ENCODE measurements at regions not wholly inside any gene's neighbourhood (a gene's known extent, or its start where the extent isn't known, plus 50 kb on each side); places are given as distances from the start of the nearest gene placed in this dataset.

DNA sequence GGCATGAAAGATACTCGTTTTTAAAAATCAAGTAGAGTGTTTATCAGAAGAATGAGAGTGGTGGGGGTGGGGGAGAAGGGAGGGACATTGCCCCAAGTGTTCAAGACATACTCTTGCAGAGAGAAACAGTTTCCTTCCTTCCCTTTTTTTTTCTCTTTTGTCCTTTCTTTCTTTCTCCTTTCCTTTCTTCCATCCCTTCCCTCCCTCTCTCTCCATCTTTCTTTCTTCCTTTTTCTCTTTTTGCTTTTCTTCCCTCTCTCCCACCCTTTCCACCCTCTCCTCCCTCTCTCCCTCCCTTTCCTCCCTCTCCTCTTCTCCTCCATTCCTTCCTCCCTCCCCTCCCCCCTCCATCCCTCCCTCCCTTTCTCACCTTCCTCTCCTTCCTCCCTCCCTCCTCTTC is 478.3 kb upstream of the EDIL3 start:
- TF ChIP-seq, protein P1, sequence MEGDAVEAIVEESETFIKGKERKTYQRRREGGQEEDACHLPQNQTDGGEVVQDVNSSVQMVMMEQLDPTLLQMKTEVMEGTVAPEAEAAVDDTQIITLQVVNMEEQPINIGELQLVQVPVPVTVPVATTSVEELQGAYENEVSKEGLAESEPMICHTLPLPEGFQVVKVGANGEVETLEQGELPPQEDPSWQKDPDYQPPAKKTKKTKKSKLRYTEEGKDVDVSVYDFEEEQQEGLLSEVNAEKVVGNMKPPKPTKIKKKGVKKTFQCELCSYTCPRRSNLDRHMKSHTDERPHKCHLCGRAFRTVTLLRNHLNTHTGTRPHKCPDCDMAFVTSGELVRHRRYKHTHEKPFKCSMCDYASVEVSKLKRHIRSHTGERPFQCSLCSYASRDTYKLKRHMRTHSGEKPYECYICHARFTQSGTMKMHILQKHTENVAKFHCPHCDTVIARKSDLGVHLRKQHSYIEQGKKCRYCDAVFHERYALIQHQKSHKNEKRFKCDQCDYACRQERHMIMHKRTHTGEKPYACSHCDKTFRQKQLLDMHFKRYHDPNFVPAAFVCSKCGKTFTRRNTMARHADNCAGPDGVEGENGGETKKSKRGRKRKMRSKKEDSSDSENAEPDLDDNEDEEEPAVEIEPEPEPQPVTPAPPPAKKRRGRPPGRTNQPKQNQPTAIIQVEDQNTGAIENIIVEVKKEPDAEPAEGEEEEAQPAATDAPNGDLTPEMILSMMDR (IDR thresholded peaks at IDR 0.05; ENCODE audit: poor library complexity, severe bottlenecking), result no peak
- TF ChIP-seq POLR2AphosphoS5 (IDR thresholded peaks at IDR 0.05) (no peak), EP300 (conservative IDR thresholded peaks at IDR 0.05; ENCODE audit: poor library complexity, severe bottlenecking) (no peak), TAF1 (IDR thresholded peaks at IDR 0.05; ENCODE audit: low read depth) (no peak), EZH2 (IDR thresholded peaks at IDR 0.05; ENCODE audit: borderline replicate concordance, insufficient read depth, low read length, poor library complexity, severe bottlenecking) (no peak)

Data from neural cell (in vitro differentiated cells).